ENCODE measurements at regions not wholly inside any gene's neighbourhood (a gene's known extent, or its start where the extent isn't known, plus 50 kb on each side); places are given as distances from the start of the nearest gene placed in this dataset.

DNA sequence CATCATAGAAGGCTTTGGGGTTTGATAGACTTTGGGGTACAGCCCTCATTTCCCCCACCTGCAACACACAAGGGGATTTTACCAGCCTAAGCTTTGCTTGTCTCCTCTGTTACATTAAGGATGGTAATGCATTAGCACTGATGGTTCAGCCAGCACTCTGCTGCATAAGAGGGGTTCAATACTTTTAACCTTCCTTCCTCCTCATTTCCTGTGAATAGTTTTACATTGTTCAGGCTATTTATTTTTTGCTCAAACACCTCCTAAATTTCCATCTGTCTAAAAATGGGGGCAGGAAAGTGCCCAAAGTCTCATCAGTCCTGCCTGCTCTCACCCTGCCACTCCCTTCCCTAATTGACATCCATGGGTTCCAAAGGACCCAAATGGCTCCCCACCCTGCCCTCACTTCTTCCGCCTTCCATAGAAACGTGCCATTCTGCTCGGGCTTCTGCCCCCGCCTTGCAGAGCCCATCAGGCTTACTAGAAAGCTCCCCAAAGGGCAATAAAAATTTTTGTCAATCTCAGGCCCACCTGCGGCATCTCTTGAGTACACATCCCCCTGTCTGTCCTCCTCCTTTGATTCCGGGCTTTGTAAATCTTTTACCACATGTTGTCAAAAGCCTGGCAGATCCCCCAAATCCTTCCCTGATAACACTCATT lies 239.5 kb upstream of the SLC24A2 start:
- TF ChIP-seq, protein P1, sequence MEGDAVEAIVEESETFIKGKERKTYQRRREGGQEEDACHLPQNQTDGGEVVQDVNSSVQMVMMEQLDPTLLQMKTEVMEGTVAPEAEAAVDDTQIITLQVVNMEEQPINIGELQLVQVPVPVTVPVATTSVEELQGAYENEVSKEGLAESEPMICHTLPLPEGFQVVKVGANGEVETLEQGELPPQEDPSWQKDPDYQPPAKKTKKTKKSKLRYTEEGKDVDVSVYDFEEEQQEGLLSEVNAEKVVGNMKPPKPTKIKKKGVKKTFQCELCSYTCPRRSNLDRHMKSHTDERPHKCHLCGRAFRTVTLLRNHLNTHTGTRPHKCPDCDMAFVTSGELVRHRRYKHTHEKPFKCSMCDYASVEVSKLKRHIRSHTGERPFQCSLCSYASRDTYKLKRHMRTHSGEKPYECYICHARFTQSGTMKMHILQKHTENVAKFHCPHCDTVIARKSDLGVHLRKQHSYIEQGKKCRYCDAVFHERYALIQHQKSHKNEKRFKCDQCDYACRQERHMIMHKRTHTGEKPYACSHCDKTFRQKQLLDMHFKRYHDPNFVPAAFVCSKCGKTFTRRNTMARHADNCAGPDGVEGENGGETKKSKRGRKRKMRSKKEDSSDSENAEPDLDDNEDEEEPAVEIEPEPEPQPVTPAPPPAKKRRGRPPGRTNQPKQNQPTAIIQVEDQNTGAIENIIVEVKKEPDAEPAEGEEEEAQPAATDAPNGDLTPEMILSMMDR (IDR thresholded peaks at IDR 0.05; ENCODE audit: control extremely low read depth in 1 of 3, insufficient read depth in 1 of 3, low read depth in 1 of 3, low read length in 3 of 3): no peak
- TF ChIP-seq POLR2A (IDR thresholded peaks at IDR 0.05; ENCODE audit: control extremely low read depth in 1 of 2, low read depth in 2 of 2, low read length in 2 of 2) (no peak), TEAD4 (IDR thresholded peaks at IDR 0.05; ENCODE audit: low read depth, low read length) (no peak), CTBP2 (IDR thresholded peaks at IDR 0.05; ENCODE audit: borderline replicate concordance, insufficient read depth, insufficient read length, low read length) (no peak), BCL11A (IDR thresholded peaks at IDR 0.05; ENCODE audit: low read depth in 2 of 2, low read length in 2 of 2) (no peak), RAD21 (IDR thresholded peaks at IDR 0.05 in 1 of 2, conservative IDR thresholded peaks at IDR 0.05 in 1 of 2; ENCODE audit: low read depth in 2 of 2, low read length in 2 of 2) (no peak), SP1 (IDR thresholded peaks at IDR 0.05; ENCODE audit: low read depth, low read length) (no peak), TCF12 (IDR thresholded peaks at IDR 0.05; ENCODE audit: low read depth, low read length) (no peak), EP300 (IDR thresholded peaks at IDR 0.05; ENCODE audit: borderline replicate concordance in 1 of 2, low read depth in 2 of 2, low read length in 2 of 2) (no peak)
- TF ChIP-seq, protein P2, sequence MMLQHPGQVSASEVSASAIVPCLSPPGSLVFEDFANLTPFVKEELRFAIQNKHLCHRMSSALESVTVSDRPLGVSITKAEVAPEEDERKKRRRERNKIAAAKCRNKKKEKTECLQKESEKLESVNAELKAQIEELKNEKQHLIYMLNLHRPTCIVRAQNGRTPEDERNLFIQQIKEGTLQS (IDR thresholded peaks at IDR 0.05; ENCODE audit: insufficient read depth, low read depth, low read length): no peak

All from H1 (cell line).